ENCODE measurements at regions not wholly inside any gene's neighbourhood (a gene's known extent, or its start where the extent isn't known, plus 50 kb on each side); places are given as distances from the start of the nearest gene placed in this dataset.

GRCh38 chr12:91432089-91432488 is 249.5 kb upstream of the DCN start:
- in situ Hi-C loops (cut with HindIII; ENCODE audit: low sequenced_read_pairs) = no loop called here
- no peak for DNase-seq (ENCODE audit: low spot score)

- in situ Hi-C loops (cut with HindIII; ENCODE audit: low sequenced_read_pairs) = no loop called here
- peak; percentile 11 for DNase-seq (ENCODE audit: low spot score)
Observed at GRCh38 chr12:91424506-91424905, 241.9 kb upstream of the DCN start.

- peak; percentile 90 for DNase-seq (ENCODE audit: low spot score)
Observed at GRCh38 chr12:91423693-91424050, 241.1 kb upstream of the DCN start.

GRCh38 chr12:91422811-91423692 is 240.4 kb upstream of the DCN start:
- in situ Hi-C loops (cut with HindIII; ENCODE audit: low sequenced_read_pairs) = no loop called here

More at GRCh38 chr12:91423693-91424050, 241.1 kb upstream of the DCN start:
- in situ Hi-C loops (cut with HindIII; ENCODE audit: low sequenced_read_pairs) = no loop called here

GRCh38 chr12:91422127-91422526 is 239.5 kb upstream of the DCN start:
- peak; percentile 60 for DNase-seq (ENCODE audit: low spot score)
- in situ Hi-C loops (cut with HindIII; ENCODE audit: low sequenced_read_pairs) = no loop called here

More at GRCh38 chr12:91422811-91423692, 240.4 kb upstream of the DCN start:
- DNase-seq (ENCODE audit: low spot score) = peak; percentile 74

- in situ Hi-C loops (cut with HindIII; ENCODE audit: low sequenced_read_pairs) = no loop called here
Observed at GRCh38 chr12:91419809-91420208, 237.2 kb upstream of the DCN start.

GRCh38 chr12:91418221-91419090 is 235.8 kb upstream of the DCN start:
- DNase-seq (ENCODE audit: low spot score) = no peak
- in situ Hi-C loops (cut with HindIII; ENCODE audit: low sequenced_read_pairs) = no loop called here

More at GRCh38 chr12:91419809-91420208, 237.2 kb upstream of the DCN start:
- no peak for DNase-seq (ENCODE audit: low spot score)

- in situ Hi-C loops (cut with HindIII; ENCODE audit: low sequenced_read_pairs) = no loop called here
- no peak for DNase-seq (ENCODE audit: low spot score)
Observed at GRCh38 chr12:91417650-91418049, 235.0 kb upstream of the DCN start.

GRCh38 chr12:91414636-91415035 is 232.0 kb upstream of the DCN start:
- DNase-seq (ENCODE audit: low spot score) = no peak
- in situ Hi-C loops (cut with HindIII; ENCODE audit: low sequenced_read_pairs) = no loop called here

GRCh38 chr12:91413581-91414546 is 231.2 kb upstream of the DCN start:
- no peak for DNase-seq (ENCODE audit: low spot score)
- in situ Hi-C loops (cut with HindIII; ENCODE audit: low sequenced_read_pairs) = no loop called here

- DNase-seq (ENCODE audit: low spot score) = no peak
Observed at GRCh38 chr12:91406920-91407341, 224.3 kb upstream of the DCN start.

GRCh38 chr12:91404441-91404840 is 221.8 kb upstream of the DCN start:
- in situ Hi-C loops (cut with HindIII; ENCODE audit: low sequenced_read_pairs) = no loop called here
- no peak for DNase-seq (ENCODE audit: low spot score)

More at GRCh38 chr12:91406920-91407341, 224.3 kb upstream of the DCN start:
- in situ Hi-C loops (cut with HindIII; ENCODE audit: low sequenced_read_pairs) = no loop called here

- DNase-seq (ENCODE audit: low spot score) = no peak
- in situ Hi-C loops (cut with HindIII; ENCODE audit: low sequenced_read_pairs) = no loop called here
Observed at GRCh38 chr12:91401190-91401589, 218.6 kb upstream of the DCN start.

- in situ Hi-C loops (cut with HindIII; ENCODE audit: low sequenced_read_pairs) = no loop called here
- DNase-seq (ENCODE audit: low spot score) = no peak
Observed at GRCh38 chr12:91400271-91400670, 217.7 kb upstream of the DCN start.

GRCh38 chr12:91397866-91398532 is 215.4 kb upstream of the DCN start:
- DNase-seq (ENCODE audit: low spot score) = no peak
- in situ Hi-C loops (cut with HindIII; ENCODE audit: low sequenced_read_pairs) = no loop called here

GRCh38 chr12:91396293-91396692 is 213.7 kb upstream of the DCN start:
- no peak for DNase-seq (ENCODE audit: low spot score)
- in situ Hi-C loops (cut with HindIII; ENCODE audit: low sequenced_read_pairs) = no loop called here

- DNase-seq (ENCODE audit: low spot score) = no peak
- in situ Hi-C loops (cut with HindIII; ENCODE audit: low sequenced_read_pairs) = no loop called here
Observed at GRCh38 chr12:91395628-91396135, 213.1 kb upstream of the DCN start.

- in situ Hi-C loops (cut with HindIII; ENCODE audit: low sequenced_read_pairs) = no loop called here
- DNase-seq (ENCODE audit: low spot score) = no peak
Observed at GRCh38 chr12:91394903-91395302, 212.3 kb upstream of the DCN start.
